ENCODE measurements at regions not wholly inside any gene's neighbourhood (a gene's known extent, or its start where the extent isn't known, plus 50 kb on each side); places are given as distances from the start of the nearest gene placed in this dataset.

DNA sequence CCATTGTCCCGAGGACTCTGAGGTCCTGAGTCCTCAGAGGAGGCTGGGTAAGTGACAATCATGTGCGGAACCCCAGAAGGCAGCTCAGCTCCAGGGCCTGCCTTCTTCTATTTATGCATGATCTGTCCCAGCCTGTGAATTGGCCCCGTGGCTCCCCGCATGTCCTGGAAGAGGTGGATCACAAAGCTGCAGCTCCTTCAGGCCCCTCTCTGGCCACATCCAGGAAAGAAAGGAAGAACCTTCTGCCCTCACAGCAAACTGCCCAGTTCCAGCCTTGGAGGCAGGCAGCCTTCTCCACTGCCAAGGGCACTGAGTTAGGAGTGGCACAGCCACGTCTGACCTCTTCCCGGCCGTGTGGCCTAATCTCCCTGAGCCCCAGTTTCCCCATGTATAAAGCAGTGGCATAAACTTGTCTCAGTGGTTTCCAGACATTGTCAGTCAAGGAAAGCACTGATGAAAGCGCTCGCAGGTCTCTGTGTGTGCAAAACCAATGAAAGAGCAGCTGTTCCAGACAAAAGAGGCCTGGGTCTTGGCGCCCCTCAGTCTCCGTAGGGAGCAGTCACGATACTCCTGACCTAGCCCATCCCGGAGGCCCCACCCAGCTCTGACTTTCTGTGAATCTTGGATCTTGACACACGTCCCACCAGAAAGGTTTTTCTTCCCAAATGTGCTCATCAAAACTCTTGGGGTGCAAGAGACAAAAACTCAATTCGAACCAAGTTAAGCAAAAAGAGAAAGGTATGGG lies 497.3 kb downstream of the SHQ1 start:
- dilution Hi-C loops (cut with MboI; ENCODE audit: extremely low pct_ligation_motif_present, low sequenced_read_pairs), result no loop called here
- H3K4me3 ChIP-seq (replicated peaks in 1 of 3; ENCODE audit: insufficient read depth in 1 of 3, low read depth in 1 of 3, low read length in 3 of 3), result no peak overlapping the region
- DNase-seq (ENCODE audit: low read depth, low spot score), result no peak
- peaks cover 7% of the 10 kb centered on the region for H3K4me1 ChIP-seq (ENCODE audit: control insufficient read depth, extremely low read depth, insufficient read depth, low read length)
- no peaks in the 10 kb centered on the region for H3K79me2 ChIP-seq (ENCODE audit: control insufficient read depth, insufficient read depth, low read length)
- CTCF ChIA-PET, result interaction anchor here (1.4 kb wide), 1 partner anchor 9 kb away, joined by 5 read pairs; no protein-coding TSS in a partner anchor
- no peak overlapping the region for H2AFZ ChIP-seq (ENCODE audit: low read depth, low read length)
- POLR2A ChIA-PET, result no interaction called here
- no peaks in the 10 kb centered on the region for H3K36me3 ChIP-seq (ENCODE audit: control insufficient read depth in 2 of 2, extremely low read depth in 1 of 2, insufficient read depth in 2 of 2, low read length in 2 of 2)
- no peak for FAIRE-seq
- H3K9ac ChIP-seq (replicated peaks; ENCODE audit: extremely low read depth, insufficient read depth, low read length), result no peak overlapping the region
- no peaks in the 10 kb centered on the region for H4K20me1 ChIP-seq (replicated peaks; ENCODE audit: control insufficient read depth, extremely low read depth, insufficient read depth, low read length)
- no peak overlapping the region for H3K27ac ChIP-seq (ENCODE audit: insufficient read depth, low read depth, low read length)
- no peaks in the 10 kb centered on the region for H3K9me3 ChIP-seq (replicated peaks; ENCODE audit: control insufficient read depth, insufficient read depth, low read length)
- peaks cover 36 to 40% of the 10 kb centered on the region in 2 experiments for H3K27me3 ChIP-seq (ENCODE audit: control insufficient read depth in 2 of 2, insufficient read depth in 2 of 2, low read length in 2 of 2)
- intact Hi-C loops (cut with micrococcal nuclease), result no loop called here
- H3K9me1 ChIP-seq (replicated peaks; ENCODE audit: control insufficient read depth, extremely low read depth, insufficient read depth, low read length), result no peaks in the 10 kb centered on the region
- TF ChIP-seq, protein P1, sequence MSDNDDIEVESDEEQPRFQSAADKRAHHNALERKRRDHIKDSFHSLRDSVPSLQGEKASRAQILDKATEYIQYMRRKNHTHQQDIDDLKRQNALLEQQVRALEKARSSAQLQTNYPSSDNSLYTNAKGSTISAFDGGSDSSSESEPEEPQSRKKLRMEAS (IDR thresholded peaks at IDR 0.05; ENCODE audit: insufficient read depth, insufficient read length), result no peak
- TF ChIP-seq POLR2A (IDR thresholded peaks at IDR 0.05; ENCODE audit: low read depth, low read length) (no peak), FOS (IDR thresholded peaks at IDR 0.05; ENCODE audit: borderline replicate concordance, insufficient read depth, low read length) (no peak), POLR2AphosphoS5 (IDR thresholded peaks at IDR 0.05; ENCODE audit: insufficient read depth, low read depth, low read length) (no peak), MYC (IDR thresholded peaks at IDR 0.05; ENCODE audit: low read depth, low read length) (no peak)
- no peak overlapping the region for H3K4me2 ChIP-seq (ENCODE audit: insufficient read depth, low read length)
- BruUV-seq (replicated peaks), result no TSS peak

DNA sequence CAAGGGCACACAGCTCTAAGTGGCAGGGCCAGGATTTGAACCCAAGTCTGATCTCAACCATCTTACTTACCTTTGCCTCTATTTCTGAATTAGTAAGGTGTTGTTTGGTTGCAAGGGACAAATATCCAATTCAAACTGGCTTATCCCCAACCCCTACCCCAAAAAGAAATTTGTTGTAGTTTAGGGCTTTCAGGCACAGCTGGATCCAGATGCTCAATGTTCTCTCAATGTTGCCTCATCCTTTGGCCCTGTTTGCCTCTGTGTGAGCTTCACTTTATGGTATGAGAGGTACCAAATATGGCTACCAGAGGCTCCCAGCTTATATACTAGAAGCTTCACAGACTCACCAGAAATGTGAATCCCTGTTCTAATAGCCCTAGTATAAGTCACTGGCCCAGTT lies 499.9 kb downstream of the SHQ1 start:
- no peak overlapping the region for H3K4me2 ChIP-seq (ENCODE audit: insufficient read depth, low read length)

More for the DNA sequence above, 499.9 kb downstream of the SHQ1 start:
- peaks cover 25 to 26% of the 10 kb centered on the region in 2 experiments for H3K27me3 ChIP-seq (ENCODE audit: control insufficient read depth in 2 of 2, insufficient read depth in 2 of 2, low read length in 2 of 2)
- FAIRE-seq (peak; percentile 26), DNase-seq (ENCODE audit: low read depth, low spot score) (no peak)
- H3K36me3 ChIP-seq (ENCODE audit: control insufficient read depth in 2 of 2, extremely low read depth in 1 of 2, insufficient read depth in 2 of 2, low read length in 2 of 2), result no peaks in the 10 kb centered on the region
- H3K27ac ChIP-seq (ENCODE audit: insufficient read depth, low read depth, low read length), result no peak overlapping the region
- intact Hi-C loops (cut with micrococcal nuclease), result loop anchor here (1.0 to 2.0 kb wide), 2 partner anchors 49 to 98 kb away; partner anchors contain the start of gene RYBP
- no peak overlapping the region for H3K9ac ChIP-seq (replicated peaks; ENCODE audit: extremely low read depth, insufficient read depth, low read length)
- no peak overlapping the region for H2AFZ ChIP-seq (ENCODE audit: low read depth, low read length)
- H3K9me3 ChIP-seq (replicated peaks; ENCODE audit: control insufficient read depth, insufficient read depth, low read length), result no peaks in the 10 kb centered on the region
- CTCF ChIA-PET, result interaction anchor here (0.8 to 1.7 kb wide), 7 partner anchors 13 to 78 kb away, joined by 3 to 5 read pairs (median 4); no protein-coding TSS in a partner anchor
- BruUV-seq (replicated peaks), result no TSS peak
- H3K4me1 ChIP-seq (ENCODE audit: control insufficient read depth, extremely low read depth, insufficient read depth, low read length), result peaks cover 7% of the 10 kb centered on the region
- POLR2A ChIA-PET, result interaction anchor here (0.8 kb wide), 1 partner anchor 45 kb away, joined by 3 read pairs; no protein-coding TSS in a partner anchor
- no peaks in the 10 kb centered on the region for H3K9me1 ChIP-seq (replicated peaks; ENCODE audit: control insufficient read depth, extremely low read depth, insufficient read depth, low read length)
- dilution Hi-C loops (cut with MboI; ENCODE audit: extremely low pct_ligation_motif_present, low sequenced_read_pairs), result no loop called here
- H3K79me2 ChIP-seq (ENCODE audit: control insufficient read depth, insufficient read depth, low read length), result no peaks in the 10 kb centered on the region
- no peak for TF ChIP-seq GATA2 (IDR thresholded peaks at IDR 0.05; ENCODE audit: insufficient read depth, insufficient read length, low read depth, low read length)
- no peak for TF ChIP-seq POLR2A (IDR thresholded peaks at IDR 0.05; ENCODE audit: low read depth, low read length)
- no peak for TF ChIP-seq JUN (IDR thresholded peaks at IDR 0.05; ENCODE audit: borderline replicate concordance, insufficient read depth, insufficient read length, low read depth)
- H4K20me1 ChIP-seq (replicated peaks; ENCODE audit: control insufficient read depth, extremely low read depth, insufficient read depth, low read length), result no peaks in the 10 kb centered on the region
- H3K4me3 ChIP-seq (replicated peaks in 1 of 3; ENCODE audit: insufficient read depth in 1 of 3, low read depth in 1 of 3, low read length in 3 of 3), result no peak overlapping the region

Data from endothelial cell of umbilical vein (primary cell).